SU-DHL-6 (cell line): ENCODE measurements at regions not wholly inside any gene's neighbourhood (a gene's known extent, or its start where the extent isn't known, plus 50 kb on each side); places are given as distances from the start of the nearest gene placed in this dataset.

Experiments
- H2AFZ ChIP-seq: fragments of 200-600 bp; sonication (generic); 2 replicates; pipeline ENCODE4 v1.6.1; 2014; ENCODE audit warnings: low read depth, mild to moderate bottlenecking, moderate library complexity, mixed read lengths, antibody characterized with exemption, low read length; ENCODE audit not compliant: severe bottlenecking
- H3F3A ChIP-seq: fragments of 200-600 bp; shearing (Covaris generic); 2 replicates; pipeline ENCODE4 v1.6.0; 2016; ENCODE audit warnings: antibody characterized with exemption, mild to moderate bottlenecking; ENCODE audit not compliant: insufficient read depth
- H3K27ac ChIP-seq: fragments of 200-600 bp; sonication (generic); 2 replicates; pipeline ENCODE4 v1.5.1; 2016; ENCODE audit warnings: low read depth, mild to moderate bottlenecking, low read length, moderate library complexity, mixed read lengths
- H3K27me3 ChIP-seq: fragments of 200-600 bp; sonication (generic), shearing (Covaris generic); 2 replicates; pipeline ENCODE4 v1.6.0; 2014; ENCODE audit warnings: mild to moderate bottlenecking, low read length
- H3K36me3 ChIP-seq: fragments of 200-600 bp; sonication (generic); 2 replicates; pipeline ENCODE4 v1.6.1; 2014; ENCODE audit warnings: mild to moderate bottlenecking, low read length, mixed read lengths
- H3K4me2 ChIP-seq: fragments of 300-600, 200-600 bp; shearing (Covaris generic), sonication (generic); 2 replicates; pipeline ENCODE4 v1.6.0; 2014; ENCODE audit warnings: low read length, low read depth, mild to moderate bottlenecking; ENCODE audit not compliant: poor library complexity, severe bottlenecking
- H3K4me3 ChIP-seq: fragments of 200-600 bp; sonication (generic); 2 replicates; pipeline ENCODE4 v1.5.1; 2014; ENCODE audit warnings: antibody characterized with exemption, low read length, mild to moderate bottlenecking, mixed read lengths; ENCODE audit not compliant: insufficient read depth, poor library complexity, severe bottlenecking
- H3K79me2 ChIP-seq: fragments of 200-600 bp; sonication (generic); 2 replicates; pipeline ENCODE4 v1.6.1; 2014; ENCODE audit warnings: mild to moderate bottlenecking, low read length, moderate library complexity; ENCODE audit not compliant: insufficient read depth
- H3K9ac ChIP-seq: fragments of 200-600 bp; sonication (generic); 2 replicates; pipeline ENCODE4 v1.7.0; 2014; ENCODE audit warnings: mild to moderate bottlenecking, low read length
- H3K9me2 ChIP-seq: fragments of 200-600 bp; sonication (generic); replicated peaks from 2 replicates; pipeline ENCODE4 v1.6.1; 2014; ENCODE audit warnings: low read length; ENCODE audit not compliant: insufficient read depth
- H3K9me3 ChIP-seq: fragments of 200-600 bp; sonication (generic); 2 replicates; pipeline ENCODE4 v1.6.1; 2014; ENCODE audit warnings: low read length, mixed read lengths; ENCODE audit not compliant: insufficient read depth
- H4K20me1 ChIP-seq: fragments of 200-600 bp; sonication (generic); 2 replicates; pipeline ENCODE4 v1.6.1; 2014; ENCODE audit warnings: low read depth, mild to moderate bottlenecking, antibody characterized with exemption, low read length, moderate library complexity, mixed read lengths
- EZH2phosphoT487 ChIP-seq: fragments of 200-600 bp; sonication (generic), shearing (Covaris generic); conservative IDR thresholded peaks from 2 replicates; pipeline ENCODE4 v1.6.1; 2018; ENCODE audit warnings: mild to moderate bottlenecking, antibody characterized with exemption, low read length, moderate library complexity, mixed read lengths
- TF ChIP-seq, protein P1 (sequence below): fragments of 200-600 bp; sonication (generic); IDR thresholded peaks from one replicate; pipeline ENCODE4 v1.5.1; 2017; ENCODE audit warnings: antibody characterized with exemption, mild to moderate bottlenecking, low read length, moderate library complexity; ENCODE audit not compliant: insufficient read depth, poor library complexity, severe bottlenecking

GRCh38 chr7:97541188-97541587 lies 190.7 kb upstream of the TAC1 start:
- H3K9me2 ChIP-seq: no peaks in the 10 kb centered on the region
- no peak for TF ChIP-seq EZH2phosphoT487
- TF ChIP-seq, protein P1, sequence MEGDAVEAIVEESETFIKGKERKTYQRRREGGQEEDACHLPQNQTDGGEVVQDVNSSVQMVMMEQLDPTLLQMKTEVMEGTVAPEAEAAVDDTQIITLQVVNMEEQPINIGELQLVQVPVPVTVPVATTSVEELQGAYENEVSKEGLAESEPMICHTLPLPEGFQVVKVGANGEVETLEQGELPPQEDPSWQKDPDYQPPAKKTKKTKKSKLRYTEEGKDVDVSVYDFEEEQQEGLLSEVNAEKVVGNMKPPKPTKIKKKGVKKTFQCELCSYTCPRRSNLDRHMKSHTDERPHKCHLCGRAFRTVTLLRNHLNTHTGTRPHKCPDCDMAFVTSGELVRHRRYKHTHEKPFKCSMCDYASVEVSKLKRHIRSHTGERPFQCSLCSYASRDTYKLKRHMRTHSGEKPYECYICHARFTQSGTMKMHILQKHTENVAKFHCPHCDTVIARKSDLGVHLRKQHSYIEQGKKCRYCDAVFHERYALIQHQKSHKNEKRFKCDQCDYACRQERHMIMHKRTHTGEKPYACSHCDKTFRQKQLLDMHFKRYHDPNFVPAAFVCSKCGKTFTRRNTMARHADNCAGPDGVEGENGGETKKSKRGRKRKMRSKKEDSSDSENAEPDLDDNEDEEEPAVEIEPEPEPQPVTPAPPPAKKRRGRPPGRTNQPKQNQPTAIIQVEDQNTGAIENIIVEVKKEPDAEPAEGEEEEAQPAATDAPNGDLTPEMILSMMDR: no peak
- H2AFZ ChIP-seq: no peak overlapping the region
- H3K27me3 ChIP-seq: no peaks in the 10 kb centered on the region
- no peaks in the 10 kb centered on the region for H3F3A ChIP-seq
- no peaks in the 10 kb centered on the region for H3K36me3 ChIP-seq
- H3K4me3 ChIP-seq: no peak overlapping the region
- H3K9ac ChIP-seq: no peak overlapping the region
- no peaks in the 10 kb centered on the region for H3K9me3 ChIP-seq
- no peaks in the 10 kb centered on the region for H4K20me1 ChIP-seq
- no peak overlapping the region for H3K27ac ChIP-seq
- no peak overlapping the region for H3K4me2 ChIP-seq
- no peaks in the 10 kb centered on the region for H3K79me2 ChIP-seq

DNA sequence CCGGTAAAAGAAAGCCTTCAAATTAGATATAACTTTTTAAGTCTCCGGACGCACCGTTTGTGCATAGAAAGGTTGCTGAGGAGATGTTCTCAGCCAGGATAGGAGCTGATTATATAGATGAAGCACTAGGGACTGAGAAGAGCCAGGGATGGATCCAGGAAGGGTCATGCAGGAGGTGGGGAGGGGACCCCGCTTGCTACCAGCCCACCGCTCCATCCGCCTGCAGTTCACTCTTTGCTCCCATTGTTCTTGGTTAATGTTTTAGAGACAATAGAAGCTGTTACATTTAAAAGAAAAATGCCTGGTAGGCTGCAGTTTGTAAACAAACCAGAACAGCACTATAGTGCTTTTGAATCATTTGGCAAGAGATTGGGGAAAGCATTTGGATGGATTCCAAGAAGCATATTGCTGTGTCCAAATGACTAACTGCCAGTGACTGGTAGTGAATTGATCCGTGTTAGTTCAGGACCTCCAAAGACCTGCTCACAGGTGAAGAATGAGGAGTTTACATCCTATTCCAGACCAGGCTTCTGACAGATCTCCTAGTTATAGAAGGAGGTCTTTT lies 175.9 kb upstream of the TAC1 start:
- H3K9me2 ChIP-seq: no peaks in the 10 kb centered on the region
- no peaks in the 10 kb centered on the region for H3K9me3 ChIP-seq
- H3K27ac ChIP-seq: no peak overlapping the region
- H3F3A ChIP-seq: no peaks in the 10 kb centered on the region
- no peaks in the 10 kb centered on the region for H3K27me3 ChIP-seq
- no peak overlapping the region for H3K4me2 ChIP-seq
- H3K79me2 ChIP-seq: no peaks in the 10 kb centered on the region
- H2AFZ ChIP-seq: no peak overlapping the region
- no peaks in the 10 kb centered on the region for H3K36me3 ChIP-seq
- H4K20me1 ChIP-seq: no peaks in the 10 kb centered on the region
- no peak overlapping the region for H3K4me3 ChIP-seq
- no peak overlapping the region for H3K9ac ChIP-seq
- TF ChIP-seq, protein P1: no peak
- no peak for TF ChIP-seq EZH2phosphoT487

DNA sequence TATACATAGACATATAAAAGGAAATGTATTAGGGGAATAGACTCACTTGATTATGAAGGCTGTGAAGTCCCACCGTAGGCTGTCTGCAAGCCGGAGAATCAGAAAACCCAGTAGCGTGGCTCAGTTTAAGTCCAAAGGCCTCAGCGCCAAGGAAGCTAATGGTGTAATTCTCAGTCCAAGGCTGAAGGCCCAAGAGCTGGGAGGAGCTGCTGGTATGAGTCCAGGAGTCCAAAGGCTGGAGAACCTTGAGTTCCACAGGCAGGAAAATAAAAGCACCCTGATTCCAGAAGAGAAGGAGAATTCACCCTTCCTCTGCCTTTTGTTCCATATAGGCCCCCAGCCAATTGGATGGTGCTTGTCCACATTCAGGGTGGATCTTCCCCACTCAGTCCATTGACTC lies 166.2 kb upstream of the TAC1 start:
- Histone ChIP-seq H3K4me3 (no peak overlapping the region), H3K9me3 (no peaks in the 10 kb centered on the region), H3F3A (no peaks in the 10 kb centered on the region), H4K20me1 (no peaks in the 10 kb centered on the region), H3K79me2 (no peaks in the 10 kb centered on the region), H3K27ac (no peak overlapping the region), H3K36me3 (no peaks in the 10 kb centered on the region), H3K9me2 (no peaks in the 10 kb centered on the region), H3K9ac (no peak overlapping the region), H3K27me3 (no peaks in the 10 kb centered on the region), H2AFZ (no peak overlapping the region), H3K4me2 (no peak overlapping the region)
- TF ChIP-seq, protein P1: no peak
- no peak for TF ChIP-seq EZH2phosphoT487
